GM19397 (cell line): ENCODE measurements at regions not wholly inside any gene's neighbourhood (a gene's known extent, or its start where the extent isn't known, plus 50 kb on each side); places are given as distances from the start of the nearest gene placed in this dataset.
"Not testable (repeated sequence)": the region's sequence is repeated elsewhere in the genome, so short reads cannot be mapped to it uniquely, and the experiment has no call there.

Experiments used
- ATAC-seq: cut with Tn5 transposase; IDR thresholded peaks from one replicate; pipeline ENCODE4 v1.9.1; 2021; ENCODE audit warnings: mild to moderate bottlenecking, moderate library complexity; ENCODE audit not compliant: unreplicated experiment

- no peak for ATAC-seq
These were observed 115.1 kb upstream of the LPCAT1 start for GRCh38 chr5:1638658-1639400.

GRCh38 chr5:1637639-1638481, 114.1 kb upstream of the LPCAT1 start:
- no peak for ATAC-seq

GRCh38 chr5:1636981-1637638, 113.3 kb upstream of the LPCAT1 start:
- no peak for ATAC-seq

- not testable (repeated sequence) for ATAC-seq
These were observed 112.5 kb upstream of the LPCAT1 start for GRCh38 chr5:1636208-1636770.

GRCh38 chr5:1635477-1635876, 111.7 kb upstream of the LPCAT1 start:
- not testable (repeated sequence) for ATAC-seq

- no peak for ATAC-seq
These were observed 110.5 kb upstream of the LPCAT1 start for GRCh38 chr5:1634337-1634661.

GRCh38 chr5:1633605-1634336, 110.0 kb upstream of the LPCAT1 start:
- ATAC-seq, result peak; percentile 94

- not testable (repeated sequence) for ATAC-seq
These were observed 107.2 kb upstream of the LPCAT1 start for GRCh38 chr5:1631004-1631403.

- ATAC-seq, result not testable (repeated sequence)
These were observed 102.6 kb upstream of the LPCAT1 start for GRCh38 chr5:1626397-1626796.

- ATAC-seq, result not testable (repeated sequence)
These were observed 95.8 kb upstream of the LPCAT1 start for GRCh38 chr5:1619531-1619930.

- ATAC-seq, result not testable (repeated sequence)
These were observed 94.6 kb upstream of the LPCAT1 start for GRCh38 chr5:1618296-1618865.

GRCh38 chr5:1617236-1617755, 93.5 kb upstream of the LPCAT1 start:
- not testable (repeated sequence) for ATAC-seq

- not testable (repeated sequence) for ATAC-seq
These were observed 89.8 kb upstream of the LPCAT1 start for GRCh38 chr5:1613515-1613914.

GRCh38 chr5:1610526-1610925, 86.8 kb upstream of the LPCAT1 start:
- not testable (repeated sequence) for ATAC-seq

GRCh38 chr5:1609111-1609510, 85.4 kb upstream of the LPCAT1 start:
- ATAC-seq, result not testable (repeated sequence)

GRCh38 chr5:1608336-1608735, 84.6 kb upstream of the LPCAT1 start:
- ATAC-seq, result not testable (repeated sequence)

- ATAC-seq, result not testable (repeated sequence)
These were observed 83.2 kb upstream of the LPCAT1 start for GRCh38 chr5:1606951-1607350.

- not testable (repeated sequence) for ATAC-seq
These were observed 80.2 kb upstream of the LPCAT1 start for GRCh38 chr5:1603916-1604315.

- not testable (repeated sequence) for ATAC-seq
These were observed 77.8 kb upstream of the LPCAT1 start for GRCh38 chr5:1601565-1601964.
